HCT116 (cell line): ENCODE measurements at regions not wholly inside any gene's neighbourhood (a gene's known extent, or its start where the extent isn't known, plus 50 kb on each side); places are given as distances from the start of the nearest gene placed in this dataset.

Source experiments
- ATAC-seq: fragments of 200-7000 bp; cut with Tn5 transposase; 2 replicates; pipeline ENCODE4 v1.9.1; 2020; ENCODE audit warnings: mild to moderate bottlenecking, moderate library complexity
- BruUV-seq: library from RNA; stranded (reverse); fragments of 400-500 nt; replicated peaks from 2 replicates; lab custom pipeline; 2021; lab: Mats Ljungman, UMichigan
- CTCF ChIA-PET: fragments of 300-600 bp; sonication (Branson Sonifier 250); formaldehyde crosslinking; loops from one replicate; lab custom pipeline; 2021; ENCODE audit warnings: antibody characterized with exemption; lab: Charles Lee
- POLR2A ChIA-PET: fragments of 300-600, 350-600 bp; sonication (Branson Sonifier 250); formaldehyde crosslinking; loops from one replicate; lab custom pipeline; 2021; ENCODE audit warnings: antibody characterized with exemption; lab: Charles Lee
- RAD21 ChIA-PET, 2 experiments: fragments of 300-600 bp; sonication (Branson Sonifier 250); formaldehyde crosslinking; loops; one replicate each; lab custom pipeline; 2023; ENCODE audit warnings: low total read pairs in 2 of 2; ENCODE audit not compliant: uncharacterized antibody in 2 of 2, unreplicated experiment in 2 of 2, low non-redundant PET in 1 of 2; lab: Charles Lee
- DNase-seq: peaks from one replicate; pipeline ENCODE4 v3.0.0-alpha.2; 2010; ENCODE audit warnings: low read depth, low spot score
- H2AFZ ChIP-seq: fragments of 200-600 bp; shearing (Covaris generic), sonication (generic); 2 replicates; pipeline ENCODE4 v1.6.1; 2017; ENCODE audit warnings: low read depth, mixed run types, mixed read lengths, antibody characterized with exemption, low read length; ENCODE audit not compliant: poor library complexity, severe bottlenecking
- H3K27ac ChIP-seq: 2 replicates; pipeline ENCODE4 v1.5.1; 2012; ENCODE audit warnings: low read depth, low read length
- H3K27me3 ChIP-seq: fragments of 200-600 bp; sonication (generic); 2 replicates; pipeline ENCODE4 v1.6.1; 2016; ENCODE audit warnings: mixed run types, low read length, mixed read lengths; ENCODE audit not compliant: insufficient read depth
- H3K36me3 ChIP-seq, 2 experiments: fragments of 200-500 bp in 1 of 2; fragments of 200-600 bp in 1 of 2; sonication (Bioruptor generic) in 1 of 2; sonication (generic) in 1 of 2; 2 replicates each; pipeline versions ENCODE4 v1.5.1 to v1.6.1; 2014 to 2016; ENCODE audit warnings: low read length in 2 of 2, inconsistent platforms in 1 of 2, mixed read lengths in 1 of 2, mixed run types in 1 of 2; ENCODE audit not compliant: insufficient read depth in 2 of 2, control insufficient read depth in 1 of 2
- H3K4me1 ChIP-seq, 2 experiments: fragments of 200-600 bp in 1 of 2; sonication (generic) in 1 of 2; 2 replicates each; pipeline versions ENCODE4 v1.5.1 to v1.6.1; 2012 to 2017; ENCODE audit warnings: low read length in 2 of 2, inconsistent platforms in 1 of 2, mild to moderate bottlenecking in 1 of 2, mixed read lengths in 1 of 2, mixed run types in 1 of 2, moderate library complexity in 1 of 2; ENCODE audit not compliant: insufficient read depth in 2 of 2, control insufficient read depth in 1 of 2
- H3K4me2 ChIP-seq: fragments of 200-600 bp; sonication (generic); 2 replicates; pipeline ENCODE4 v1.6.1; 2017; ENCODE audit warnings: mixed run types, low read length, mixed read lengths
- H3K4me3 ChIP-seq, 2 experiments: fragments of 200-600 bp in 1 of 2; sonication (generic) in 1 of 2; replicated peaks in 1 of 2; 2 replicates each; pipeline ENCODE4 v1.5.1; 2011 to 2016; ENCODE audit warnings: low read length in 2 of 2, control low read depth in 1 of 2, low read depth in 1 of 2, mild to moderate bottlenecking in 1 of 2, mixed read lengths in 1 of 2, mixed run types in 1 of 2
- H3K79me2 ChIP-seq: fragments of 200-600 bp; sonication (generic); 2 replicates; pipeline ENCODE4 v1.6.1; 2017; ENCODE audit warnings: mild to moderate bottlenecking, mixed run types, low read length, moderate library complexity, mixed read lengths; ENCODE audit not compliant: insufficient read depth
- H3K9ac ChIP-seq: fragments of 200-600 bp; sonication (generic); 2 replicates; pipeline ENCODE4 v1.6.1; 2016; ENCODE audit warnings: low read length, mixed read lengths
- H3K9me2 ChIP-seq: fragments of 200-600 bp; sonication (generic), shearing (Covaris generic); 2 replicates; pipeline ENCODE4 v1.6.1; 2017; ENCODE audit warnings: mixed run types, mild to moderate bottlenecking, moderate library complexity; ENCODE audit not compliant: insufficient read depth
- H3K9me3 ChIP-seq, 2 experiments: fragments of 200-500 bp in 1 of 2; fragments of 200-600 bp in 1 of 2; sonication (Bioruptor generic) in 1 of 2; sonication (generic) in 1 of 2; 2 replicates each; pipeline ENCODE4 v1.6.1; 2014 to 2017; ENCODE audit warnings: low read length in 2 of 2, mixed read lengths in 2 of 2, inconsistent platforms in 1 of 2, low read depth in 1 of 2, mild to moderate bottlenecking in 1 of 2, mixed run types in 1 of 2, moderate library complexity in 1 of 2; ENCODE audit not compliant: control insufficient read depth in 1 of 2, insufficient read depth in 1 of 2
- H4K20me1 ChIP-seq: fragments of 200-600 bp; sonication (generic), shearing (Covaris generic); 2 replicates; pipeline ENCODE4 v1.6.1; 2017; ENCODE audit warnings: mixed run types, mild to moderate bottlenecking, moderate library complexity; ENCODE audit not compliant: insufficient read depth
- CBX3 ChIP-seq: IDR thresholded peaks from 2 replicates; pipeline ENCODE4 v1.6.1; 2012; ENCODE audit warnings: low read depth
- RAD21 ChIP-seq: IDR thresholded peaks from 2 replicates; pipeline ENCODE4 v1.6.1; 2012; ENCODE audit warnings: low read depth, mild to moderate bottlenecking
- SRF ChIP-seq: IDR thresholded peaks from 2 replicates; pipeline ENCODE4 v1.6.1; 2012; ENCODE audit warnings: low read depth
- intact Hi-C: fragments of 100-400 bp; cut with micrococcal nuclease; formaldehyde crosslinking; loops from 2 replicates; pipeline ENCODE4 v1.10.0; 2022
- TF ChIP-seq, protein P1 (sequence below): IDR thresholded peaks from 2 replicates; pipeline ENCODE4 v1.6.1; 2012
- TF ChIP-seq, protein P2 (sequence below), 3 experiments: fragments of 200-600 bp in 1 of 3; sonication (generic) in 1 of 3; IDR thresholded peaks in 2 of 3; conservative IDR thresholded peaks in 1 of 3; 2 replicates each; pipeline ENCODE4 v1.5.1; 2012 to 2017; ENCODE audit warnings: low read depth in 2 of 3, low read length in 2 of 3, antibody characterized with exemption in 1 of 3, borderline replicate concordance in 1 of 3, control low read depth in 1 of 3, mild to moderate bottlenecking in 1 of 3, mixed read lengths in 1 of 3, mixed run types in 1 of 3, moderate library complexity in 1 of 3; ENCODE audit not compliant: insufficient read depth in 1 of 3

DNA sequence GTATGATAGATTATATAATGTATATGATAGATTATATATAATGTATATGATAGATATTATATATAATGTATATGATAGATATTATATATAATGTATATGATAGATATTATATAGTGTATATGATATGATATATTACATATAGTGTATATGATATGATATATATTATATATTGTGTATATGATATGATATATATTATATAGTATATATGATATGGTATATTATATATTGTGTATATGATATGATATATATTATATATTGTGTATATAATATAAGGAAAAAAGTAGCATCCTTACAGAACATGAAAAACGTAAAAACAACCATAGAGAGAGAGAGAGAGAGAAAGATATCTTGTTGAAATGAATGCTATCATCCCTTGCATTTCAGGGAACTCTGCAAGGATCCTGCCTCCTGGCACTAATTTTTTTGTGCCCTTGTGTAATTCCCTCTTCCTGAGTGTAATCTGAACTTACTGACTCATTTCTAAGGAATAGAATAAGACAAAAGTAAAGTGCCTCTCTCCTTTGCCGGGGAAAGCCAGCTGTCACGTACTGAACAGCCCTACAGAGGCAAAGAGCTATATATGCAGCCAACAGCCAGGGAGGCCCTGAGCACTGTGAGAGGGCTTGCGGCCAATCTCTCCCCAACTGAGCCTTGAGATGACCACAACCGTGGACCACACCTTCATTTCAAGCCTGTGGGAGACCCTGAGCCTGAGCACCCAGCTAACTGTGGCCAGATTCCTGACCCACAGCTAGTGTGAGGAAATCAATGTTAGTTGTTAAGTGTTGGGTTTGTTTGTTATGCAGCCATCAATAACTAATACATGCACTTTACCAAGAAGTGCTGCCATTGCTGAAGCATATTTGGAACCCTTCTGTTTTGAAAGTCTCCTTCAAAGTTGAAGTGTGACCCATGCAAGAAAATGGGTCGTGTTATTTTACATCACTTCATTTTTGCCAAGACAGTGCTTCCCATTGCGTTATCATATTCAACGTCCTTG lies 61.1 kb upstream of the EZH2 start:
- peaks cover 7 to 14% of the 10 kb centered on the region in 2 experiments; a peak in 3 of 4 replicates for H3K4me1 ChIP-seq
- no peaks in the 10 kb centered on the region for H3K36me3 ChIP-seq
- H3K79me2 ChIP-seq: no peaks in the 10 kb centered on the region
- ATAC-seq: no peak
- no peak overlapping the region for H3K4me3 ChIP-seq
- H3K27me3 ChIP-seq: no peaks in the 10 kb centered on the region
- H3K4me2 ChIP-seq: no peak overlapping the region
- TF ChIP-seq, protein P1, sequence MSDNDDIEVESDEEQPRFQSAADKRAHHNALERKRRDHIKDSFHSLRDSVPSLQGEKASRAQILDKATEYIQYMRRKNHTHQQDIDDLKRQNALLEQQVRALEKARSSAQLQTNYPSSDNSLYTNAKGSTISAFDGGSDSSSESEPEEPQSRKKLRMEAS: no peak
- TF ChIP-seq CBX3: 0 out of 2 replicates have a peak, but pooled peaks have one; percentile 14
- H3K9me3 ChIP-seq: no peaks in the 10 kb centered on the region
- intact Hi-C loops: no loop called here
- no peak overlapping the region for H3K27ac ChIP-seq
- CTCF ChIA-PET: no interaction called here
- POLR2A ChIA-PET: no interaction called here
- DNase-seq: no peak
- H4K20me1 ChIP-seq: no peaks in the 10 kb centered on the region
- H3K9ac ChIP-seq: no peak overlapping the region
- BruUV-seq: no TSS peak
- no peaks in the 10 kb centered on the region for H3K9me2 ChIP-seq
- RAD21 ChIA-PET: no interaction called here
- no peak overlapping the region for H2AFZ ChIP-seq

DNA sequence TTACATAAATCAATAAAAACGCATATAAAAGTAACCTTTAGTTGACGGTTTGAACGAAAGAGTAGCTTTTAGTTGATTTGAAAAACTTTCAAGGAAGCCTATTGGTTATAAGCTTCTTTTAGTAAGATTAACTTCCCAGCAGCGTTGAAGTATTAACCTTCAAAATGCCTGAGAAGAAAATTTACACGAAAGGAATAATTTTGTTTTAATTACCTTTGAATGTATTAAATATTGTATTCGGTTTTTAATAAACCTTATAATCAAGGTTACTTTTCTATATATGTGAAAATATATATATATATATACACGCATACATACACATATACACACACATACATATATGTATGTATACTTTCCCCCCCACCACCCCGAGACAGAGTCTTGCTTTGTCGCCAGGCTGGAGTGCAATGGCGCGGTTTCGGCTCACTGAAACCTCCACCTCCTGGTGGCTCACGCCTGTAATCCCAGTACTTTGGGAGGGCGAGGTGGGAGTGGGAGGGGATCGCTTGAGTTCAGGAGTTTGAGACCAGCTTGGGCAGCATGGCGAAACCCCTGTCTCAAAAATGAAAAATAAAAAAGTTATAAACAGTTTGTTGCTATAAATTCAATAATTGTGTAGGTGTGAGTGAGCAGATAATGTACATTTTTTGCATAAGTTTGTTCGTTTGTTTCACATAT lies 57.6 kb upstream of the EZH2 start:
- Histone ChIP-seq H3K4me1 (peaks cover 10 to 15% of the 10 kb centered on the region in 2 experiments; a peak in 3 of 4 replicates), H3K9ac (peak overlapping the region; percentile 78), H2AFZ (peak overlapping the region; percentile 96), H3K9me2 (no peaks in the 10 kb centered on the region), H3K27ac (peak overlapping the region; percentile 69; the same call in 1 of the 2 replicates), H3K9me3 (no peaks in the 10 kb centered on the region), H3K36me3 (no peaks in the 10 kb centered on the region), H3K4me3 (peak overlapping the region; percentile 58 to 67), H3K4me2 (peak overlapping the region; percentile 85), H3K27me3 (no peaks in the 10 kb centered on the region), H4K20me1 (no peaks in the 10 kb centered on the region), H3K79me2 (no peaks in the 10 kb centered on the region)
- RAD21 ChIA-PET: interaction anchor here in 1 of 2 experiments (0.6 kb wide), 1 partner anchor 57 kb away, joined by 3 read pairs; no protein-coding TSS in a partner anchor
- TF ChIP-seq CBX3 (0 out of 2 replicates have a peak, but pooled peaks have one; percentile 29), RAD21 (peak; percentile 51), SRF (no peak; the same call in 1 of the 2 replicates)
- TF ChIP-seq, protein P2, sequence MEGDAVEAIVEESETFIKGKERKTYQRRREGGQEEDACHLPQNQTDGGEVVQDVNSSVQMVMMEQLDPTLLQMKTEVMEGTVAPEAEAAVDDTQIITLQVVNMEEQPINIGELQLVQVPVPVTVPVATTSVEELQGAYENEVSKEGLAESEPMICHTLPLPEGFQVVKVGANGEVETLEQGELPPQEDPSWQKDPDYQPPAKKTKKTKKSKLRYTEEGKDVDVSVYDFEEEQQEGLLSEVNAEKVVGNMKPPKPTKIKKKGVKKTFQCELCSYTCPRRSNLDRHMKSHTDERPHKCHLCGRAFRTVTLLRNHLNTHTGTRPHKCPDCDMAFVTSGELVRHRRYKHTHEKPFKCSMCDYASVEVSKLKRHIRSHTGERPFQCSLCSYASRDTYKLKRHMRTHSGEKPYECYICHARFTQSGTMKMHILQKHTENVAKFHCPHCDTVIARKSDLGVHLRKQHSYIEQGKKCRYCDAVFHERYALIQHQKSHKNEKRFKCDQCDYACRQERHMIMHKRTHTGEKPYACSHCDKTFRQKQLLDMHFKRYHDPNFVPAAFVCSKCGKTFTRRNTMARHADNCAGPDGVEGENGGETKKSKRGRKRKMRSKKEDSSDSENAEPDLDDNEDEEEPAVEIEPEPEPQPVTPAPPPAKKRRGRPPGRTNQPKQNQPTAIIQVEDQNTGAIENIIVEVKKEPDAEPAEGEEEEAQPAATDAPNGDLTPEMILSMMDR (IDR thresholded peaks at IDR 0.05 in 2 of 3, conservative IDR thresholded peaks at IDR 0.05 in 1 of 3; ENCODE audit: borderline replicate concordance in 1 of 3, insufficient read depth in 1 of 3, low read depth in 2 of 3, low read length in 2 of 3): peak in 2 of 3 experiments; percentile 46 to 58; a peak in 4 of 6 replicates
- TF ChIP-seq, protein P1: peak; percentile 38; the same call in 1 of the 2 replicates
- ATAC-seq (peak; percentile 76), DNase-seq (peak; percentile 75)
- POLR2A ChIA-PET: interaction anchor here (0.9 to 2.4 kb wide), 10 partner anchors 10 to 237 kb away, joined by 3 to 9 read pairs (median 4); no protein-coding TSS in a partner anchor
- intact Hi-C loops: loop anchor here (1.0 kb wide), 2 partner anchors 22 to 56 kb away; no protein-coding TSS in a partner anchor
- no TSS peak for BruUV-seq
- CTCF ChIA-PET: interaction anchor here (1.6 to 2.1 kb wide), 3 partner anchors 85 to 367 kb away, joined by 4 to 11 read pairs (median 7); no protein-coding TSS in a partner anchor
